HG03159 (cell line): ENCODE measurements at regions not wholly inside any gene's neighbourhood (a gene's known extent, or its start where the extent isn't known, plus 50 kb on each side); places are given as distances from the start of the nearest gene placed in this dataset.

Experiments used
- ATAC-seq: cut with Tn5 transposase; IDR thresholded peaks from one replicate; pipeline ENCODE4 v1.9.1; 2021; ENCODE audit warnings: mild to moderate bottlenecking, moderate library complexity; ENCODE audit not compliant: unreplicated experiment

DNA sequence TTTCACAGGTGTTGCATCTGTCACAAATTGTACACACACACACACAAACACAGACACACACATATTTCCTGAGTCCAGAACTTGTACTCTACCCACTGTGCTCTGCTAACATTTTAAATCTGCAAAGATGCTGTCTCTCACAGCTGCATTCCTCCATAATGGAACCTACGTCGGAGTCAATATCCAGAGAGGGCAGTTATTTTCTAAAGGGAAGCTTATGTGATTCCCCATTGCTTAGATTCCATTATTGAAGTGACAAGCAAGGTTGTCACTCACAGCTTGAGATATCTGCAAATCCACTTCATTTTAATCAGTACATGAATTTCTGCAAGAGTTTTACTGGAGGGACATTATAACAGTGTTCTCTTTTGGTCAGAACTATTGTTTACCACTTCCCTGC lies 992.4 kb downstream of the NSUN3 start:
- no peak for ATAC-seq

- ATAC-seq: no peak
These were observed 1019.3 kb downstream of the NSUN3 start for GRCh38 chr3:95082191-95082590.

DNA sequence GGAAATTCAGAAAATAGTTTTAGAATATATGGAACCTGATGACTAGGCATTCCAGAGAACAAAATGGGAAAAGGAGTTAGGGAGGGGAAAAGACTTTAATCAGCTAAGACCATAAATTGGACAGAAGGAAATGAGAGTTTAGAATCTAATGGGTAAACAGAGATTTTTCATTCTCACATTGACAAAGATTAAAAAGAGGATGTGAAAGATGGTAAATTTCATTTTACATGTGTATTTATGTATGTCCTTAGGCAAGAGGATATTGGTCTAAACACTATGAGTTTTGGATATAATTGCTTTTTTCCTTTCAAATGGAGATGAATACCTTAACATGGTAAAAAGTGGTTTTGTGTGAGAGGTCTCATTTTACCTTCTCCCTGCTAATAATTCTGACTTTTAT lies 1021.9 kb downstream of the NSUN3 start:
- ATAC-seq: no peak

GRCh38 chr3:95088464-95088863 lies 1025.6 kb downstream of the NSUN3 start:
- ATAC-seq: no peak

GRCh38 chr3:95097493-95097892 lies 1034.6 kb downstream of the NSUN3 start:
- ATAC-seq: no peak

- no peak for ATAC-seq
These were observed 1058.1 kb downstream of the NSUN3 start for GRCh38 chr3:95120921-95121320.

- no peak for ATAC-seq
These were observed 1060.2 kb downstream of the NSUN3 start for GRCh38 chr3:95123104-95123503.

DNA sequence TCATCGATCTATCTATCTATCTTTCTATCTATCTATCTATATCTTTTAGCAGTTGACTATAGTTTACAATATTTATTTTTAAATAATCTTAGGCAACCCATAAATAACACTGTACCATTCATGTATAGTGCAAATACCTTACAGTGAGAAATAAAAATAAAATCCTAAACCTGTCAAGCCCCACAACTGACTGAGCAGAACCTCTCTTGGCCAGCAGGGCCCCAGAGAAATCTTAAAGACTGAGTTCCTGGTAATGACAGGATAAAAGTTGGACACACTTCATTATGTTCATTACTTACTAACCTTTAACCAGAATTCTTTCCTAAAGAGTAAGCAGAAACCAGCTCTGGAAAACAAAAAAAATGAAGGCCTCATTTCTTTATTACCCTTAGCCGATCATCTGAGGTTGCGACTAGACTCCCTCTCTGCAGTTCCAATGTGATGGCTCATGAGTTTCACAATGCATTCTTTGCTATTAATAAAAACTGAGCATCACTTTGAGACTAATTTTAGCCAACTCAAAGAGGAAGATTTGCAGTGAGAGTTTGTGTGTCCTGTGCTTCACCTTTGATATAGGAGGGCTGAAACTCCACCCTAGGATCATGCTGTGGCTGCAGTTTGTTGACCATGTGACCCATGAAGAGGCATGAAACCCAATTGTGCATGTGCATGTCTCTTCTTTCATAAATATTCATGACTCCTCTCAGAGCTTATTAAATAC lies 1072.0 kb downstream of the NSUN3 start:
- no peak for ATAC-seq

DNA sequence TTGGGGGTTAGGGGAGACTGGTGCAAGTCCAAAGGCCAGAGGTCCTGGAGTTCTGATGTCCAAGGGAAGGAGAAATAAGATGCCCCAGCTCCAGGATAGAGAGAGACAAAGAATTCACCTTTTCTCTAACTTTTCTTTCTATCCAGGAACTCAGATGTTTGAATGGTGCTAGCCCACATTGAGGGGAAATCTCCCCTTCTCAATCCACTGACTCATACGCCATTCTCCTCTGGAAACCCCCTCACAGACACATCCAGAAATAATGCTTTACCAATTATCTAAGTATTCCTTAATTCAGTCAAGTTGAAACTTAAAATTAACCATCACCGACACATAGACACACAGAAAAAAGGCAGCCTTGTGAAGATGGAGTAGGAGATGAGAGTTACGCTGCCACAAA lies 1085.2 kb downstream of the NSUN3 start:
- ATAC-seq: no peak

DNA sequence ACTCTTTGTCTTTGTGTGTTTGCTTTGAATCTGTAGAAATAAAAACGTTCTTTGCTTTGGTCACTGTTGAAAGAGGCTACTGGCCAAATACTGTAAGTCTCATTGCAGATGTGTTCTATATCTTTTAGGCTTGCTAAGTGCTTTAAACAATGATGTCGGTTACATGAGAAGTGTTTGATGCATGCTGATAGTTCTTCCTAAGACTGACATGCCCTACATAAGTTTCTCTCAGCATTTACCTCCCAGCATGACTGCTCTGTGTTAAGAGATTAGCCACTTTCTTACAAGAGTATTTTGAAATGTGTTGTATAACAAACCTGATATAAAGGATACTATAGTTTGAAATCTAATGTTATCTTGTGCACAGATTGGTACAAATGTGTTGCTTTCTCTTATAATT lies 1088.7 kb downstream of the NSUN3 start:
- ATAC-seq: no peak

DNA sequence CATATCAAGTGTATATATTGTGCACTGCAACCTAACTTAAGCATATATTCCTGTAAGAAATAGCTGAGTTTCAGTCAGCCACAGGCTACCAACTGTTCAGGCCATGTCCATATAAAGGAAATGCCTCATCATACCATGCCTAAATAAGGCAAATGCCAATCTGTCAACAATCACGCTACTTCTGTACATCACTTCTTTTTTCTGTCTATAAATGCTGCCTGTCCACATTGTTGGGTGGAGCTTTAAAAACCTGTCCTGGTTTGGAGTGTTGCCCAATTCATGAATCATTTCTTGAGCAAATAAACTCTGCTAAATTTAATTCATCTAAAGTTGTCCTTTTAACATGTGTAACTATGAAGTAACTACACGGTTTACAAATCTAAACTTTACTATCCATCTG lies 1091.9 kb downstream of the NSUN3 start:
- no peak for ATAC-seq

DNA sequence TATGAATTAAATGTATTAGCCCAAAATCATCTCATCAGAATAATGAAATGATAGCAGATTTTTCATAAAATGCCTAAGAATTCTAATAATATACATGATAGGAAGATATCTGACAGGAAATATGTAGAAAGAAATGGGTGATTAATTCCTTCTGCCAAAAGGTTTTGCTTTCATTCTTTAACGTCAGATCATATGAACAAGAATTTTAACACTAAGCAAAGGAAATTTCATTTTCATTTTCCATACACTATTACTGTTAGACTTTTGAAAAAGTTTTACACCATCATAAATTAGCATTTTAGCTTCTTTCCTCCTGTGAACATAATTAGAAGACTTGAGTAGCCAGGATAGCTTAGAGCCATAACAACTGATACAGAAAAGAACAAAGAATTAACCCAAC lies 1099.9 kb downstream of the NSUN3 start:
- no peak for ATAC-seq

GRCh38 chr3:95167748-95168147 lies 1104.9 kb downstream of the NSUN3 start:
- ATAC-seq: no peak

GRCh38 chr3:95168526-95168925 lies 1105.7 kb downstream of the NSUN3 start:
- ATAC-seq: no peak

DNA sequence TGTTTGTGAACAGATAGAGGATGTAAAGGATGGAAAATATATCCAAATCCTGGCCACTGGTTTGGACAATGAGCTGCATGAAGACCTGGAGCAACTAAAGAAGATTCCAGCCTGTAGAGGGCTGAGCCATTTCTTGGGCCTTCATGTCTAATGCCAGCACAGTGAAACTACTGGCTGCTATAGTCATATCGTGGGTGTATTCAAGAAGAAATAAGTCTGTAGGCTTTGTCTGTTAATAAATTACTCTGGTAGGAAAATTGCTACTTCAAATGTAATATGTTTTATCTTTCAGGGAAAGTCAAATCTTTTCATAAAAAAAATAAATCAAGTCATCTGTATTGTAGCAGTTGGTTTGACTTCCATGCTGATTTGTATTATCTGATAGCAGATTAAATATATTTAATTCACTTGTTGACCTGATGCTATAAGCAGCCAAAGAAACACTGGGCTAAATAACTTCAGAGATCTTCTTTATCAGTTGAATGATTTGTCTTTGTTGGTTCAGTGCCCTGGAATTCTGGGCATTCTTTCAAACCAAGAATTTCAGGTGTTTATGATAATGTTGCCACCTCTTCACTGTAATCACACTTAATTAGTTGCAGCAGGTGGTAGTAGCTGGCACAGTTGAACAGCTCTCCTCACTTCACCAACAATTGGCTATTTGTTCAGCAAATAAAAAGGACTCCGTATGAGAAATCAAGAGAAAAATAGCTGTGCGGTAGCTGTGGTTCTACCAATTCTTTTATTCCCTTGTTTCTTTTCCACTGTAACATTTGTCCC lies 1109.5 kb downstream of the NSUN3 start:
- no peak for ATAC-seq

- ATAC-seq: no peak
These were observed 1114.2 kb downstream of the NSUN3 start for GRCh38 chr3:95177096-95177495.

DNA sequence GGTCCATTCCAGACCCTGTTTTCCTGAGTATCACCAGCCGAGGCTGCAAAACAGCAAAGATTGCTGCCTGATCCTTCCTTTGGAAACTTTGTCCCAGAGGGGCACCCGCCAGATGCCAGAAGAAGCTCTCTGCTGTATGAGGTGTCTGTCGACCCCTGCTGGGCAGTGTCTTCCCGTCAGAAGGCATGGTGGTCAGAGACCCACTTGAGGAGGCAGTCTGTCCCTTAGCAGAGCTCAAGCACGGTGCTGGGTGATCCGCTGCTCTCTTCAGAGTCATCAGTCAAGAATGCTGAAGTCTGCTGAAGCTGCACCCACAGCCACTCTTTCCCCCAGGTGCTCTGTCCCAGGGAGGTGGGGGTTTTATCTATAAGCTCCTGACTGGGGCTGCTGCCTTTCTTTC lies 1121.2 kb downstream of the NSUN3 start:
- ATAC-seq: no peak

- no peak for ATAC-seq
These were observed 1126.5 kb downstream of the NSUN3 start for GRCh38 chr3:95189348-95189747.

GRCh38 chr3:95197661-95198060 lies 1134.8 kb downstream of the NSUN3 start:
- ATAC-seq: no peak

- ATAC-seq: no peak
These were observed 1137.5 kb downstream of the NSUN3 start for GRCh38 chr3:95200384-95200783.

GRCh38 chr3:95210878-95211277 lies 1148.0 kb downstream of the NSUN3 start:
- ATAC-seq: no peak

GRCh38 chr3:95212117-95212516 lies 1149.3 kb downstream of the NSUN3 start:
- ATAC-seq: no peak
